Left ventricle myocardium inferior (tissue), 1 donor: ENCODE measurements at regions not wholly inside any gene's neighbourhood (a gene's known extent, or its start where the extent isn't known, plus 50 kb on each side); places are given as distances from the start of the nearest gene placed in this dataset.

Experiments used
- DNase-seq: peaks from one replicate; pipeline ENCODE4 v3.0.0-alpha.2; 2020
- H3K27ac ChIP-seq: fragments of 200-600 bp; replicated peaks from 2 replicates; pipeline ENCODE4 v1.8.0; 2021
- H3K27me3 ChIP-seq: fragments of 200-600 bp; 2 replicates; pipeline ENCODE4 v1.8.0; 2021; ENCODE audit warnings: low read depth
- H3K36me3 ChIP-seq: fragments of 200-600 bp; 2 replicates; pipeline ENCODE4 v1.8.0; 2021
- H3K4me1 ChIP-seq: fragments of 200-600 bp; 2 replicates; pipeline ENCODE4 v1.8.0; 2021
- H3K4me3 ChIP-seq: fragments of 200-600 bp; 2 replicates; pipeline ENCODE4 v1.8.0; 2021; ENCODE audit warnings: mild to moderate bottlenecking, moderate library complexity
- H3K9me3 ChIP-seq: fragments of 200-600 bp; replicated peaks from 2 replicates; pipeline ENCODE4 v1.8.0; 2021
- CTCF ChIP-seq: fragments of 200-600 bp; IDR thresholded peaks from 2 replicates; pipeline ENCODE4 v1.8.0; 2021; ENCODE audit warnings: antibody characterized with exemption, mild to moderate bottlenecking, borderline replicate concordance
- intact Hi-C: fragments of 100-400 bp; cut with micrococcal nuclease; formaldehyde crosslinking; loops from one replicate; pipeline ENCODE4 v1.11.0; 2022
- donor health status: DM: no; HTN: yes; CAD: no; lungs with severe emphysema.

- H3K27ac ChIP-seq, result peak overlapping the region; percentile 86
- no peaks in the 10 kb centered on the region for H3K9me3 ChIP-seq
- no peak overlapping the region for H3K4me3 ChIP-seq
- H3K36me3 ChIP-seq, result no peaks in the 10 kb centered on the region
- intact Hi-C loops, result loop anchor here (10.0 kb wide), 3 partner anchors 85 to 775 kb away; partner anchors contain the start of gene JUN
- DNase-seq, result no peak
- peaks cover 73% of the 10 kb centered on the region for H3K4me1 ChIP-seq
- H3K27me3 ChIP-seq, result no peaks in the 10 kb centered on the region
- TF ChIP-seq CTCF, result no peak
These were observed 115.9 kb upstream of the JUN start for GRCh38 chr1:58899587-58900271.

- no peaks in the 10 kb centered on the region for H3K9me3 ChIP-seq
- TF ChIP-seq CTCF, result no peak
- no peak overlapping the region for H3K4me3 ChIP-seq
- no peaks in the 10 kb centered on the region for H3K36me3 ChIP-seq
- H3K27ac ChIP-seq, result peak overlapping the region; percentile 86
- intact Hi-C loops, result loop anchor here (10.0 kb wide), 2 partner anchors 116 to 774 kb away; partner anchors contain the start of gene JUN
- H3K27me3 ChIP-seq, result no peaks in the 10 kb centered on the region
- no peak for DNase-seq
- H3K4me1 ChIP-seq, result peaks cover 68% of the 10 kb centered on the region
These were observed 116.5 kb upstream of the JUN start for GRCh38 chr1:58900396-58900795.

- DNase-seq, result no peak
- TF ChIP-seq CTCF, result no peak
- Histone ChIP-seq H3K4me3 (no peak overlapping the region), H3K27me3 (no peaks in the 10 kb centered on the region), H3K27ac (no peak overlapping the region), H3K36me3 (no peaks in the 10 kb centered on the region), H3K4me1 (peaks cover 62% of the 10 kb centered on the region), H3K9me3 (no peaks in the 10 kb centered on the region)
- intact Hi-C loops, result loop anchor here (10.0 kb wide), 2 partner anchors 116 to 774 kb away; partner anchors contain the start of gene JUN
These were observed 117.2 kb upstream of the JUN start for GRCh38 chr1:58901008-58901407.

- intact Hi-C loops, result loop anchor here (10.0 kb wide), 2 partner anchors 118 to 772 kb away; partner anchors contain the start of gene JUN
- peak overlapping the region; percentile 97 for H3K27ac ChIP-seq
- H3K4me3 ChIP-seq, result peak overlapping the region; percentile 69
- no peak for DNase-seq
- H3K27me3 ChIP-seq, result no peaks in the 10 kb centered on the region
- H3K9me3 ChIP-seq, result no peaks in the 10 kb centered on the region
- peaks cover 42% of the 10 kb centered on the region for H3K4me1 ChIP-seq
- no peaks in the 10 kb centered on the region for H3K36me3 ChIP-seq
- TF ChIP-seq CTCF, result no peak
These were observed 119.1 kb upstream of the JUN start for GRCh38 chr1:58902830-58903513.

GRCh38 chr1:58903514-58904298, 119.9 kb upstream of the JUN start:
- intact Hi-C loops, result loop anchor here (10.0 kb wide), 2 partner anchors 119 to 771 kb away; partner anchors contain the start of gene JUN
- Histone ChIP-seq H3K27me3 (no peaks in the 10 kb centered on the region), H3K36me3 (no peaks in the 10 kb centered on the region), H3K27ac (peak overlapping the region; percentile 97), H3K9me3 (no peaks in the 10 kb centered on the region), H3K4me1 (peaks cover 35% of the 10 kb centered on the region), H3K4me3 (peak overlapping the region; percentile 69)
- peak; percentile 96 for DNase-seq
- TF ChIP-seq CTCF, result peak; percentile 22
